ENCODE measurements at regions not wholly inside any gene's neighbourhood (a gene's known extent, or its start where the extent isn't known, plus 50 kb on each side); places are given as distances from the start of the nearest gene placed in this dataset.
"Not testable (repeated sequence)": the region's sequence is repeated elsewhere in the genome, so short reads cannot be mapped to it uniquely, and the experiment has no call there.

- H3K4me2 ChIP-seq (ENCODE audit: insufficient read depth, low read length); BruUV-seq (replicated peaks); DNase-seq (ENCODE audit: low read depth, low spot score); H3K79me2 ChIP-seq (ENCODE audit: control insufficient read depth, insufficient read depth, low read length); H3K4me1 ChIP-seq (ENCODE audit: control insufficient read depth, extremely low read depth, insufficient read depth, low read length); H3K36me3 ChIP-seq (ENCODE audit: control insufficient read depth in 2 of 2, extremely low read depth in 1 of 2, insufficient read depth in 2 of 2, low read length in 2 of 2); H3K9me3 ChIP-seq (replicated peaks; ENCODE audit: control insufficient read depth, insufficient read depth, low read length); H3K27ac ChIP-seq (ENCODE audit: insufficient read depth, low read depth, low read length); H3K9ac ChIP-seq (replicated peaks; ENCODE audit: extremely low read depth, insufficient read depth, low read length); FAIRE-seq; POLR2A ChIA-PET; H3K4me3 ChIP-seq (replicated peaks in 1 of 3; ENCODE audit: insufficient read depth in 1 of 3, low read depth in 1 of 3, low read length in 3 of 3); dilution Hi-C loops (cut with MboI; ENCODE audit: extremely low pct_ligation_motif_present, low sequenced_read_pairs); CTCF ChIA-PET; H2AFZ ChIP-seq (ENCODE audit: low read depth, low read length); H4K20me1 ChIP-seq (replicated peaks; ENCODE audit: control insufficient read depth, extremely low read depth, insufficient read depth, low read length); H3K27me3 ChIP-seq (ENCODE audit: control insufficient read depth in 2 of 2, insufficient read depth in 2 of 2, low read length in 2 of 2); intact Hi-C loops (cut with micrococcal nuclease); H3K9me1 ChIP-seq (replicated peaks; ENCODE audit: control insufficient read depth, extremely low read depth, insufficient read depth, low read length): not testable (repeated sequence)
These were observed 352.7 kb upstream of the TMPRSS15 start for GRCh38 chr21:18756272-18756671.

GRCh38 chr21:18759267-18759666 lies 355.7 kb upstream of the TMPRSS15 start:
- Histone ChIP-seq H3K4me2 (ENCODE audit: insufficient read depth, low read length) (no peak overlapping the region), H3K4me3 (replicated peaks in 1 of 3; ENCODE audit: insufficient read depth in 1 of 3, low read depth in 1 of 3, low read length in 3 of 3) (no peak overlapping the region), H3K27ac (ENCODE audit: insufficient read depth, low read depth, low read length) (no peak overlapping the region), H3K9me3 (replicated peaks; ENCODE audit: control insufficient read depth, insufficient read depth, low read length) (no peaks in the 10 kb centered on the region), H3K27me3 (ENCODE audit: control insufficient read depth in 2 of 2, insufficient read depth in 2 of 2, low read length in 2 of 2) (no peaks in the 10 kb centered on the region), H2AFZ (ENCODE audit: low read depth, low read length) (no peak overlapping the region), H3K9ac (replicated peaks; ENCODE audit: extremely low read depth, insufficient read depth, low read length) (no peak overlapping the region), H3K79me2 (ENCODE audit: control insufficient read depth, insufficient read depth, low read length) (no peaks in the 10 kb centered on the region), H3K36me3 (ENCODE audit: control insufficient read depth in 2 of 2, extremely low read depth in 1 of 2, insufficient read depth in 2 of 2, low read length in 2 of 2) (no peaks in the 10 kb centered on the region), H3K4me1 (ENCODE audit: control insufficient read depth, extremely low read depth, insufficient read depth, low read length) (no peaks in the 10 kb centered on the region), H4K20me1 (replicated peaks; ENCODE audit: control insufficient read depth, extremely low read depth, insufficient read depth, low read length) (no peaks in the 10 kb centered on the region), H3K9me1 (replicated peaks; ENCODE audit: control insufficient read depth, extremely low read depth, insufficient read depth, low read length) (no peaks in the 10 kb centered on the region)
- intact Hi-C loops (cut with micrococcal nuclease) (no loop called here), dilution Hi-C loops (cut with MboI; ENCODE audit: extremely low pct_ligation_motif_present, low sequenced_read_pairs) (no loop called here)
- FAIRE-seq (no peak), DNase-seq (ENCODE audit: low read depth, low spot score) (no peak)
- POLR2A ChIA-PET: no interaction called here
- CTCF ChIA-PET: no interaction called here
- no TSS peak for BruUV-seq (replicated peaks)
- no peak for TF ChIP-seq POLR2AphosphoS5 (IDR thresholded peaks at IDR 0.05; ENCODE audit: insufficient read depth, low read depth, low read length)
- TF ChIP-seq CTCF (IDR thresholded peaks at IDR 0.05; ENCODE audit: extremely low read depth in 1 of 2, insufficient read depth in 1 of 2, low read depth in 1 of 2, low read length in 2 of 2): no peak
- no peak for TF ChIP-seq FOS (IDR thresholded peaks at IDR 0.05; ENCODE audit: borderline replicate concordance, insufficient read depth, low read length)
- no peak for TF ChIP-seq POLR2A (IDR thresholded peaks at IDR 0.05; ENCODE audit: low read depth, low read length)
- TF ChIP-seq EZH2 (IDR thresholded peaks at IDR 0.05; ENCODE audit: borderline replicate concordance, low read depth, low read length, severe bottlenecking): no peak
- TF ChIP-seq MAX (IDR thresholded peaks at IDR 0.05; ENCODE audit: insufficient read depth, insufficient read length): no peak
- TF ChIP-seq GATA2 (IDR thresholded peaks at IDR 0.05; ENCODE audit: insufficient read depth, insufficient read length, low read depth, low read length): no peak
- no peak for TF ChIP-seq MYC (IDR thresholded peaks at IDR 0.05; ENCODE audit: low read depth, low read length)
- TF ChIP-seq JUN (IDR thresholded peaks at IDR 0.05; ENCODE audit: borderline replicate concordance, insufficient read depth, insufficient read length, low read depth): no peak

Measured in endothelial cell of umbilical vein (primary cell).